H1 (cell line): ENCODE measurements at regions not wholly inside any gene's neighbourhood (a gene's known extent, or its start where the extent isn't known, plus 50 kb on each side); places are given as distances from the start of the nearest gene placed in this dataset.

Source experiments
- CEBPB ChIP-seq: IDR thresholded peaks from 2 replicates; pipeline ENCODE4 v1.6.1; 2012; ENCODE audit warnings: low read depth, low read length
- CTBP2 ChIP-seq: IDR thresholded peaks from 2 replicates; pipeline ENCODE4 v1.7.0; 2011; ENCODE audit warnings: borderline replicate concordance, mild to moderate bottlenecking, moderate library complexity, mixed read lengths, low read length; ENCODE audit not compliant: insufficient read depth, insufficient read length

GRCh38 chr18:25454730-25455129 lies 102.8 kb upstream of the ZNF521 start (continued):
- TF ChIP-seq CEBPB, result no peak
- no peak for TF ChIP-seq CTBP2
